ENCODE measurements at regions not wholly inside any gene's neighbourhood (a gene's known extent, or its start where the extent isn't known, plus 50 kb on each side); places are given as distances from the start of the nearest gene placed in this dataset.

DNA sequence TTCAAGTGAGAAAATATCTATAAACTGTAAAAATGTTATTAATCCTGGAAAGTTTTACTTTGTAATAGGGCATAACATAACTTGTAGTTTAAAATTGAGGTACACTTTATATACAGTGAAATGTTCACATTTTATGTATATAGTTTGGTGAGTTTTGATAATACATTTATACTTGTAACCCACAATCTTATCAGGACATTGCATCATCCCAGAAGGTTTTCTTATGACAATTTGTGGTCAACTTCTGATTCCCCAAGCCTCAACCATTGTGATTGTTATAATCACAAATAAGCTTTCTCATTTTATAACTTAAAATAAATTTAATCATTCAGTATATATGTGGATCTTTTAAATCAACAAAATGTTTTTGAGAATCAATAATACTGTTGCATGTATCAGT, 151.1 kb downstream of the TFPI2 start:
- no peak for TF ChIP-seq EP300 (IDR thresholded peaks at IDR 0.05)
- TF ChIP-seq, protein P1, sequence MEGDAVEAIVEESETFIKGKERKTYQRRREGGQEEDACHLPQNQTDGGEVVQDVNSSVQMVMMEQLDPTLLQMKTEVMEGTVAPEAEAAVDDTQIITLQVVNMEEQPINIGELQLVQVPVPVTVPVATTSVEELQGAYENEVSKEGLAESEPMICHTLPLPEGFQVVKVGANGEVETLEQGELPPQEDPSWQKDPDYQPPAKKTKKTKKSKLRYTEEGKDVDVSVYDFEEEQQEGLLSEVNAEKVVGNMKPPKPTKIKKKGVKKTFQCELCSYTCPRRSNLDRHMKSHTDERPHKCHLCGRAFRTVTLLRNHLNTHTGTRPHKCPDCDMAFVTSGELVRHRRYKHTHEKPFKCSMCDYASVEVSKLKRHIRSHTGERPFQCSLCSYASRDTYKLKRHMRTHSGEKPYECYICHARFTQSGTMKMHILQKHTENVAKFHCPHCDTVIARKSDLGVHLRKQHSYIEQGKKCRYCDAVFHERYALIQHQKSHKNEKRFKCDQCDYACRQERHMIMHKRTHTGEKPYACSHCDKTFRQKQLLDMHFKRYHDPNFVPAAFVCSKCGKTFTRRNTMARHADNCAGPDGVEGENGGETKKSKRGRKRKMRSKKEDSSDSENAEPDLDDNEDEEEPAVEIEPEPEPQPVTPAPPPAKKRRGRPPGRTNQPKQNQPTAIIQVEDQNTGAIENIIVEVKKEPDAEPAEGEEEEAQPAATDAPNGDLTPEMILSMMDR (IDR thresholded peaks at IDR 0.05) = no peak

Measured in ovary (tissue), 3 donors.